Fibroblast of lung (primary cell): ENCODE measurements at regions not wholly inside any gene's neighbourhood (a gene's known extent, or its start where the extent isn't known, plus 50 kb on each side); places are given as distances from the start of the nearest gene placed in this dataset.
"Not testable (repeated sequence)": the region's sequence is repeated elsewhere in the genome, so short reads cannot be mapped to it uniquely, and the experiment has no call there.

ENCODE experiments used
- DNase-seq, 2 donors: peaks; one replicate each; pipeline versions ENCODE4 v3.0.0 to v3.0.0-alpha.2; 2010; ENCODE audit warnings: low read depth in 2 of 2
- H2AFZ ChIP-seq: 2 replicates; pipeline ENCODE4 v1.5.1; 2012; ENCODE audit warnings: low read length, control low read depth, inconsistent platforms
- H3K27ac ChIP-seq: 2 replicates; pipeline ENCODE4 v1.5.1; 2011; ENCODE audit warnings: low read length, control low read depth; ENCODE audit not compliant: insufficient read depth
- H3K27me3 ChIP-seq: 2 replicates; pipeline ENCODE4 v1.5.1; 2011; ENCODE audit warnings: mild to moderate bottlenecking, low read length; ENCODE audit not compliant: control insufficient read depth, insufficient read depth
- H3K36me3 ChIP-seq: 2 replicates; pipeline ENCODE4 v1.5.1; 2011; ENCODE audit warnings: low read length; ENCODE audit not compliant: control insufficient read depth, insufficient read depth
- H3K4me1 ChIP-seq: 2 replicates; pipeline ENCODE4 v1.5.1; 2011; ENCODE audit warnings: low read length; ENCODE audit not compliant: control insufficient read depth, insufficient read depth; ENCODE audit errors: extremely low read depth
- H3K4me2 ChIP-seq: 2 replicates; pipeline ENCODE4 v1.5.1; 2011; ENCODE audit warnings: low read length, control low read depth; ENCODE audit not compliant: insufficient read depth; ENCODE audit errors: extremely low read depth
- H3K4me3 ChIP-seq, 4 experiments: fragments of 200-600 bp in 1 of 4; sonication (generic) in 1 of 4; replicated peaks in 1 of 4; 2 replicates each; pipeline ENCODE4 v1.5.1; 2011 to 2016; ENCODE audit warnings: low read length in 4 of 4, low read depth in 3 of 4, mild to moderate bottlenecking in 3 of 4, control low read depth in 2 of 4, inconsistent platforms in 1 of 4, mixed read lengths in 1 of 4; ENCODE audit not compliant: insufficient read depth in 1 of 4; ENCODE audit errors: control extremely low read depth in 1 of 4
- H3K79me2 ChIP-seq: 2 replicates; pipeline ENCODE4 v1.5.1; 2012; ENCODE audit warnings: mild to moderate bottlenecking, low read length, inconsistent platforms; ENCODE audit not compliant: control insufficient read depth, insufficient read depth
- H3K9ac ChIP-seq: 2 replicates; pipeline ENCODE4 v1.5.1; 2011; ENCODE audit warnings: mild to moderate bottlenecking, low read length, control low read depth; ENCODE audit not compliant: insufficient read depth
- H3K9me3 ChIP-seq: 2 replicates; pipeline ENCODE4 v1.5.1; 2012; ENCODE audit warnings: low read depth, low read length; ENCODE audit not compliant: control insufficient read depth, insufficient read depth
- H4K20me1 ChIP-seq: 2 replicates; pipeline ENCODE4 v1.5.1; 2011; ENCODE audit warnings: low read length; ENCODE audit not compliant: control insufficient read depth, insufficient read depth; ENCODE audit errors: extremely low read depth
- EZH2 ChIP-seq: IDR thresholded peaks from 2 replicates; pipeline ENCODE4 v1.5.1; 2012; ENCODE audit warnings: low read length, control low read depth, mild to moderate bottlenecking; ENCODE audit errors: missing control alignments
- TF ChIP-seq, protein P1 (sequence below), 2 donors: IDR thresholded peaks in 1 of 2; conservative IDR thresholded peaks in 1 of 2; 1 replicate in 1 of 2; 2 replicates in 1 of 2; pipeline ENCODE4 v1.5.1; 2011 to 2012; ENCODE audit warnings: low read length in 2 of 2, control low read depth in 1 of 2, inconsistent platforms in 1 of 2, low read depth in 1 of 2, mild to moderate bottlenecking in 1 of 2

DNA sequence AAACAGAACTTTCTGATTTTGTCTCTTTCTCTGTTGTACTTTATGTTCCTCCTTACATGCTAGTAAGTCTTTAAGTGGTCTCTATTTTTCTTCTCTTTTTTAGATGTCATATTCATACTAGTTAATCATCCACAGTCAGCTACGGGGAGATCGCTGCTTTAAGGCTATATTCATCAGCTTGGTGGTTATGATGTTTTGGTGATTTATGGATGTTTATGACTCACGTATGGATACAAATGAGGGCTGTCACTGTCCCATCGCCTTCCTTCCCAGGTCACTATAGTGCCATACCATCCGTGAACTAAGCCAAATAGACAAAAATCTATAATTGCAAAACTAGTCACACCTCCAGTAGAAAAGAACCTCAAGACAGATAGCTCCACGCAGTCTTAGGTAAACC lies 296.8 kb upstream of the AADAT start:
- no peak overlapping the region for H3K4me2 ChIP-seq

DNA sequence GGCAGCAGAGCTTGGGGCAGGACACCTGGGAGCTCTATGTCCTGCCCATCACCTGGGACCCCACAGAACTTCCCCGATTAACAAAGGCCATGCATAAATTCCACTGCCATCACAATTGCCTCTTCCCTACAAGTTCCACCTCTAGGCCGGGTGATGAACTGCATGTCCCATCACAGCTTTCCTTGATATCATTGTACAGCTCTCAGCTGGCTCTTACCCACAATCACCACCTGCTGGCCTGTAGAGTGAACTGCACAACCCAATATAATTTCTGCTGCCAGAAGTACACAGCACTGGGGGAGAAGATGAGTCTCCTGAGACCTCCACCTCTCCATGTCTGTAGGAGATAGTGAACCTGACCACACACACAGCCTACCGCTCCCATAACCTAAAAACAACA lies 285.0 kb upstream of the AADAT start:
- H3K9ac ChIP-seq: no peak overlapping the region
- H4K20me1 ChIP-seq: no peaks in the 10 kb centered on the region
- H2AFZ ChIP-seq: no peak overlapping the region
- DNase-seq: no peak
- no peaks in the 10 kb centered on the region for H3K4me1 ChIP-seq
- no peaks in the 10 kb centered on the region for H3K9me3 ChIP-seq
- no peaks in the 10 kb centered on the region for H3K27me3 ChIP-seq
- H3K79me2 ChIP-seq: no peaks in the 10 kb centered on the region
- H3K36me3 ChIP-seq: no peaks in the 10 kb centered on the region
- no peak for TF ChIP-seq EZH2
- TF ChIP-seq, protein P1, sequence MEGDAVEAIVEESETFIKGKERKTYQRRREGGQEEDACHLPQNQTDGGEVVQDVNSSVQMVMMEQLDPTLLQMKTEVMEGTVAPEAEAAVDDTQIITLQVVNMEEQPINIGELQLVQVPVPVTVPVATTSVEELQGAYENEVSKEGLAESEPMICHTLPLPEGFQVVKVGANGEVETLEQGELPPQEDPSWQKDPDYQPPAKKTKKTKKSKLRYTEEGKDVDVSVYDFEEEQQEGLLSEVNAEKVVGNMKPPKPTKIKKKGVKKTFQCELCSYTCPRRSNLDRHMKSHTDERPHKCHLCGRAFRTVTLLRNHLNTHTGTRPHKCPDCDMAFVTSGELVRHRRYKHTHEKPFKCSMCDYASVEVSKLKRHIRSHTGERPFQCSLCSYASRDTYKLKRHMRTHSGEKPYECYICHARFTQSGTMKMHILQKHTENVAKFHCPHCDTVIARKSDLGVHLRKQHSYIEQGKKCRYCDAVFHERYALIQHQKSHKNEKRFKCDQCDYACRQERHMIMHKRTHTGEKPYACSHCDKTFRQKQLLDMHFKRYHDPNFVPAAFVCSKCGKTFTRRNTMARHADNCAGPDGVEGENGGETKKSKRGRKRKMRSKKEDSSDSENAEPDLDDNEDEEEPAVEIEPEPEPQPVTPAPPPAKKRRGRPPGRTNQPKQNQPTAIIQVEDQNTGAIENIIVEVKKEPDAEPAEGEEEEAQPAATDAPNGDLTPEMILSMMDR (conservative IDR thresholded peaks at IDR 0.05 in 1 of 2, IDR thresholded peaks at IDR 0.05 in 1 of 2; ENCODE audit: low read depth in 1 of 2, low read length in 2 of 2): peak; percentile 3 to 17
- H3K27ac ChIP-seq: no peak overlapping the region
- no peak overlapping the region for H3K4me3 ChIP-seq
- H3K4me2 ChIP-seq: no peak overlapping the region

More for the DNA sequence above, 296.8 kb upstream of the AADAT start:
- Histone ChIP-seq H2AFZ (no peak overlapping the region), H4K20me1 (no peaks in the 10 kb centered on the region), H3K9me3 (no peaks in the 10 kb centered on the region), H3K36me3 (no peaks in the 10 kb centered on the region), H3K4me3 (no peak overlapping the region), H3K79me2 (no peaks in the 10 kb centered on the region), H3K27me3 (no peaks in the 10 kb centered on the region), H3K9ac (no peak overlapping the region), H3K27ac (no peak overlapping the region), H3K4me1 (no peaks in the 10 kb centered on the region)
- no peak for TF ChIP-seq EZH2
- TF ChIP-seq, protein P1 (conservative IDR thresholded peaks at IDR 0.05 in 1 of 2, IDR thresholded peaks at IDR 0.05 in 1 of 2; ENCODE audit: low read depth in 1 of 2, low read length in 2 of 2): no peak
- peak in 1 of 2 donors; percentile 6 for DNase-seq

DNA sequence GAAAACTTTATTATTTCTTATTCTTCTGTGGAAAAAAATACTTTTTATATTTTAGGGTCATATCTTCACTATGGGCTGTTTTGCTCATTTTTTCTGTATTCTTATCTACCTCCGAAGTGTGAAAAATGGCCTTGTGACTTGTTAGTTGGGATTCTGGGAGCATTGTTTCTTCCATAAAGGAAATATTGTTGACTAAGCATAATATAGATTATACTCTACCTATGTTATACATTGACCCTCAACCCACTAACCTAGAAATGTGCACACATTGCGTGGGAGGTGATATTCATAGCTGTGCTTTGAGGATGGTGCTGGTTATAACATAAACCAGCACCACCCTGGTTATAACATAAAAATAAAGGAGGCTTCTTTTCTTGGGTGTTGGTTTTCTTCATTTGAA lies 259.2 kb upstream of the AADAT start:
- Histone ChIP-seq H3K9ac (no peak overlapping the region), H4K20me1 (no peaks in the 10 kb centered on the region), H3K27ac (no peak overlapping the region), H3K4me2 (no peak overlapping the region), H3K4me1 (no peaks in the 10 kb centered on the region), H3K4me3 (no peak overlapping the region), H3K27me3 (no peaks in the 10 kb centered on the region), H2AFZ (no peak overlapping the region), H3K36me3 (no peaks in the 10 kb centered on the region), H3K79me2 (no peaks in the 10 kb centered on the region), H3K9me3 (no peaks in the 10 kb centered on the region)
- TF ChIP-seq EZH2: no peak
- TF ChIP-seq, protein P1 (conservative IDR thresholded peaks at IDR 0.05 in 1 of 2, IDR thresholded peaks at IDR 0.05 in 1 of 2; ENCODE audit: low read depth in 1 of 2, low read length in 2 of 2): no peak
- DNase-seq: no peak

DNA sequence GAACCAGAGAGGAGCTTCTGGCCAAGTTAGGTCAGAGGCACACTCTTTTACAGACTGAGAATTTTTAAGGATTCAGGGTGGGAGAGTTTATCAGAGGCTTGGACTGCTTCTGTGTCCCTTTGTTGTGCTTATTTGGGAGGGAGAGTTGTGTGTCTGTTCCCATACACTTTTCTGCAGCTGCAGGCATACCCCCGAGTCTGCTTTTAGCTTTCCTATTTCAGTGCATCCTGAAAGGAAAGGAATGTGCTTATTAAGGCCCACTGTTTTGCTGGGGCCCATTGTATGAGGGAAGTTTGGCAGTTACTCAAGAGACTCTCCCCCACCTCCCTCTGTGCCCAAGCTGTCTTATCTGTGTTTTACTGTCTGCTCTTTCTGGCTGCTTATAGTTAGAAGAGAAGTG lies 257.4 kb upstream of the AADAT start:
- not testable (repeated sequence) for H3K36me3 ChIP-seq, H3K9me3 ChIP-seq, DNase-seq, H3K9ac ChIP-seq, H3K79me2 ChIP-seq, H2AFZ ChIP-seq, H3K4me3 ChIP-seq, H3K27me3 ChIP-seq, H3K4me2 ChIP-seq, H3K4me1 ChIP-seq, H3K27ac ChIP-seq, H4K20me1 ChIP-seq
